PC-9 (cell line): ENCODE measurements at regions not wholly inside any gene's neighbourhood (a gene's known extent, or its start where the extent isn't known, plus 50 kb on each side); places are given as distances from the start of the nearest gene placed in this dataset.
"Not testable (repeated sequence)": the region's sequence is repeated elsewhere in the genome, so short reads cannot be mapped to it uniquely, and the experiment has no call there.

Source experiments
- EZH2 ChIP-seq: fragments of 200-600 bp; sonication (generic); IDR thresholded peaks from 2 replicates; pipeline ENCODE4 v1.8.0; 2017; ENCODE audit warnings: antibody characterized with exemption, low read depth
- TF ChIP-seq, protein P1 (sequence below): fragments of 200-600 bp; sonication (generic); conservative IDR thresholded peaks from 2 replicates; pipeline ENCODE4 v1.6.1; 2017; ENCODE audit warnings: mixed run types, antibody characterized with exemption, mild to moderate bottlenecking, moderate library complexity

DNA sequence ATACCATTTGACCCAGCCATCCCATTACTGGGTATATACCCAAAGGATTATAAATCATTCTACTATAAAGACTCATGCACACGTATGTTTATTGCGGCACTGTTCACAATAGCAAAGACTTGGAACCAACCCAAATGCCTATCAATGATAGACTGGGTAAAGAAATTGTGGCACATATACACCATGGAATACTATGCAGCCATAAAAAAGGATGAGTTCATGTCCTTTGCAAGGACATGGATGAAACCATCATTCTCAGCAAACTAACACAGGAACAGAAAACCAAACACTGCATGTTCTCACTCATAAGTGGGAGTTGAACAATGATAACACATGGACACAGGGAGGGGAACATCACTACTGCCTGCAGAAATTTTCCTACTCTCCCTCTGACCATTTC lies 90.0 kb downstream of the HLX start:
- TF ChIP-seq, protein P1, sequence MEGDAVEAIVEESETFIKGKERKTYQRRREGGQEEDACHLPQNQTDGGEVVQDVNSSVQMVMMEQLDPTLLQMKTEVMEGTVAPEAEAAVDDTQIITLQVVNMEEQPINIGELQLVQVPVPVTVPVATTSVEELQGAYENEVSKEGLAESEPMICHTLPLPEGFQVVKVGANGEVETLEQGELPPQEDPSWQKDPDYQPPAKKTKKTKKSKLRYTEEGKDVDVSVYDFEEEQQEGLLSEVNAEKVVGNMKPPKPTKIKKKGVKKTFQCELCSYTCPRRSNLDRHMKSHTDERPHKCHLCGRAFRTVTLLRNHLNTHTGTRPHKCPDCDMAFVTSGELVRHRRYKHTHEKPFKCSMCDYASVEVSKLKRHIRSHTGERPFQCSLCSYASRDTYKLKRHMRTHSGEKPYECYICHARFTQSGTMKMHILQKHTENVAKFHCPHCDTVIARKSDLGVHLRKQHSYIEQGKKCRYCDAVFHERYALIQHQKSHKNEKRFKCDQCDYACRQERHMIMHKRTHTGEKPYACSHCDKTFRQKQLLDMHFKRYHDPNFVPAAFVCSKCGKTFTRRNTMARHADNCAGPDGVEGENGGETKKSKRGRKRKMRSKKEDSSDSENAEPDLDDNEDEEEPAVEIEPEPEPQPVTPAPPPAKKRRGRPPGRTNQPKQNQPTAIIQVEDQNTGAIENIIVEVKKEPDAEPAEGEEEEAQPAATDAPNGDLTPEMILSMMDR, result not testable (repeated sequence)
- TF ChIP-seq EZH2, result not testable (repeated sequence)
